HCT116 (cell line): ENCODE measurements at regions not wholly inside any gene's neighbourhood (a gene's known extent, or its start where the extent isn't known, plus 50 kb on each side); places are given as distances from the start of the nearest gene placed in this dataset.

Source experiments
- ATAC-seq: fragments of 200-7000 bp; cut with Tn5 transposase; 2 replicates; pipeline ENCODE4 v1.9.1; 2020; ENCODE audit warnings: mild to moderate bottlenecking, moderate library complexity
- BruUV-seq: library from RNA; stranded (reverse); fragments of 400-500 nt; replicated peaks from 2 replicates; lab custom pipeline; 2021; lab: Mats Ljungman, UMichigan
- CTCF ChIA-PET: fragments of 300-600 bp; sonication (Branson Sonifier 250); formaldehyde crosslinking; loops from one replicate; lab custom pipeline; 2021; ENCODE audit warnings: antibody characterized with exemption; lab: Charles Lee
- POLR2A ChIA-PET: fragments of 300-600, 350-600 bp; sonication (Branson Sonifier 250); formaldehyde crosslinking; loops from one replicate; lab custom pipeline; 2021; ENCODE audit warnings: antibody characterized with exemption; lab: Charles Lee
- RAD21 ChIA-PET, 2 experiments: fragments of 300-600 bp; sonication (Branson Sonifier 250); formaldehyde crosslinking; loops; one replicate each; lab custom pipeline; 2023; ENCODE audit warnings: low total read pairs in 2 of 2; ENCODE audit not compliant: uncharacterized antibody in 2 of 2, unreplicated experiment in 2 of 2, low non-redundant PET in 1 of 2; lab: Charles Lee
- DNase-seq: peaks from one replicate; pipeline ENCODE4 v3.0.0-alpha.2; 2010; ENCODE audit warnings: low read depth, low spot score
- H2AFZ ChIP-seq: fragments of 200-600 bp; shearing (Covaris generic), sonication (generic); 2 replicates; pipeline ENCODE4 v1.6.1; 2017; ENCODE audit warnings: low read depth, mixed run types, mixed read lengths, antibody characterized with exemption, low read length; ENCODE audit not compliant: poor library complexity, severe bottlenecking
- H3K27ac ChIP-seq: 2 replicates; pipeline ENCODE4 v1.5.1; 2012; ENCODE audit warnings: low read depth, low read length
- H3K27me3 ChIP-seq: fragments of 200-600 bp; sonication (generic); 2 replicates; pipeline ENCODE4 v1.6.1; 2016; ENCODE audit warnings: mixed run types, low read length, mixed read lengths; ENCODE audit not compliant: insufficient read depth
- H3K36me3 ChIP-seq, 2 experiments: fragments of 200-500 bp in 1 of 2; fragments of 200-600 bp in 1 of 2; sonication (Bioruptor generic) in 1 of 2; sonication (generic) in 1 of 2; 2 replicates each; pipeline versions ENCODE4 v1.5.1 to v1.6.1; 2014 to 2016; ENCODE audit warnings: low read length in 2 of 2, inconsistent platforms in 1 of 2, mixed read lengths in 1 of 2, mixed run types in 1 of 2; ENCODE audit not compliant: insufficient read depth in 2 of 2, control insufficient read depth in 1 of 2
- H3K4me1 ChIP-seq, 2 experiments: fragments of 200-600 bp in 1 of 2; sonication (generic) in 1 of 2; 2 replicates each; pipeline versions ENCODE4 v1.5.1 to v1.6.1; 2012 to 2017; ENCODE audit warnings: low read length in 2 of 2, inconsistent platforms in 1 of 2, mild to moderate bottlenecking in 1 of 2, mixed read lengths in 1 of 2, mixed run types in 1 of 2, moderate library complexity in 1 of 2; ENCODE audit not compliant: insufficient read depth in 2 of 2, control insufficient read depth in 1 of 2
- H3K4me2 ChIP-seq: fragments of 200-600 bp; sonication (generic); 2 replicates; pipeline ENCODE4 v1.6.1; 2017; ENCODE audit warnings: mixed run types, low read length, mixed read lengths
- H3K4me3 ChIP-seq, 2 experiments: fragments of 200-600 bp in 1 of 2; sonication (generic) in 1 of 2; replicated peaks in 1 of 2; 2 replicates each; pipeline ENCODE4 v1.5.1; 2011 to 2016; ENCODE audit warnings: low read length in 2 of 2, control low read depth in 1 of 2, low read depth in 1 of 2, mild to moderate bottlenecking in 1 of 2, mixed read lengths in 1 of 2, mixed run types in 1 of 2
- H3K79me2 ChIP-seq: fragments of 200-600 bp; sonication (generic); 2 replicates; pipeline ENCODE4 v1.6.1; 2017; ENCODE audit warnings: mild to moderate bottlenecking, mixed run types, low read length, moderate library complexity, mixed read lengths; ENCODE audit not compliant: insufficient read depth
- H3K9ac ChIP-seq: fragments of 200-600 bp; sonication (generic); 2 replicates; pipeline ENCODE4 v1.6.1; 2016; ENCODE audit warnings: low read length, mixed read lengths
- H3K9me2 ChIP-seq: fragments of 200-600 bp; sonication (generic), shearing (Covaris generic); 2 replicates; pipeline ENCODE4 v1.6.1; 2017; ENCODE audit warnings: mixed run types, mild to moderate bottlenecking, moderate library complexity; ENCODE audit not compliant: insufficient read depth
- H3K9me3 ChIP-seq, 2 experiments: fragments of 200-500 bp in 1 of 2; fragments of 200-600 bp in 1 of 2; sonication (Bioruptor generic) in 1 of 2; sonication (generic) in 1 of 2; 2 replicates each; pipeline ENCODE4 v1.6.1; 2014 to 2017; ENCODE audit warnings: low read length in 2 of 2, mixed read lengths in 2 of 2, inconsistent platforms in 1 of 2, low read depth in 1 of 2, mild to moderate bottlenecking in 1 of 2, mixed run types in 1 of 2, moderate library complexity in 1 of 2; ENCODE audit not compliant: control insufficient read depth in 1 of 2, insufficient read depth in 1 of 2
- H4K20me1 ChIP-seq: fragments of 200-600 bp; sonication (generic), shearing (Covaris generic); 2 replicates; pipeline ENCODE4 v1.6.1; 2017; ENCODE audit warnings: mixed run types, mild to moderate bottlenecking, moderate library complexity; ENCODE audit not compliant: insufficient read depth
- ELF1 ChIP-seq: IDR thresholded peaks from 2 replicates; pipeline ENCODE4 v1.6.1; 2012; ENCODE audit warnings: low read depth, borderline replicate concordance
- EZH2 ChIP-seq: fragments of 200-600 bp; sonication (generic); IDR thresholded peaks from 2 replicates; pipeline ENCODE4 v1.6.1; 2017; ENCODE audit warnings: antibody characterized with exemption, mixed run types
- EZH2phosphoT487 ChIP-seq: fragments of 200-600 bp; IDR thresholded peaks from 2 replicates; pipeline ENCODE4 v1.6.1; 2018; ENCODE audit warnings: antibody characterized with exemption, borderline replicate concordance
- JUND ChIP-seq: IDR thresholded peaks from 2 replicates; pipeline ENCODE4 v1.6.1; 2012
- POLR2A ChIP-seq: IDR thresholded peaks from 2 replicates; pipeline ENCODE4 v1.7.0; 2011; ENCODE audit warnings: borderline replicate concordance; ENCODE audit not compliant: insufficient read depth, insufficient read length; ENCODE audit errors: extremely low read depth
- RAD21 ChIP-seq: IDR thresholded peaks from 2 replicates; pipeline ENCODE4 v1.6.1; 2012; ENCODE audit warnings: low read depth, mild to moderate bottlenecking
- SIN3A ChIP-seq: IDR thresholded peaks from 2 replicates; pipeline ENCODE4 v1.6.1; 2012; ENCODE audit warnings: low read depth
- SP1 ChIP-seq: IDR thresholded peaks from 2 replicates; pipeline ENCODE4 v1.6.1; 2012; ENCODE audit warnings: low read depth
- SRF ChIP-seq: IDR thresholded peaks from 2 replicates; pipeline ENCODE4 v1.6.1; 2012; ENCODE audit warnings: low read depth
- ZFX ChIP-seq: fragments of 450-650 bp; IDR thresholded peaks from 2 replicates; pipeline ENCODE4 v1.6.1; 2017
- ZNF274 ChIP-seq: fragments of 200-500 bp; sonication (Bioruptor generic); IDR thresholded peaks from 2 replicates; pipeline ENCODE4 v1.6.1; 2014; ENCODE audit warnings: mild to moderate bottlenecking, low read depth, low read length, inconsistent platforms
- intact Hi-C: fragments of 100-400 bp; cut with micrococcal nuclease; formaldehyde crosslinking; loops from 2 replicates; pipeline ENCODE4 v1.10.0; 2022
- TF ChIP-seq, protein P1 (sequence below): IDR thresholded peaks from 2 replicates; pipeline ENCODE4 v1.6.1; 2011; ENCODE audit warnings: mild to moderate bottlenecking, low read length, moderate library complexity; ENCODE audit not compliant: insufficient replicate concordance; ENCODE audit errors: extremely low read depth
- TF ChIP-seq, protein P2 (sequence below), 3 experiments: fragments of 200-600 bp in 1 of 3; sonication (generic) in 1 of 3; IDR thresholded peaks in 2 of 3; conservative IDR thresholded peaks in 1 of 3; 2 replicates each; pipeline ENCODE4 v1.5.1; 2012 to 2017; ENCODE audit warnings: low read depth in 2 of 3, low read length in 2 of 3, antibody characterized with exemption in 1 of 3, borderline replicate concordance in 1 of 3, control low read depth in 1 of 3, mild to moderate bottlenecking in 1 of 3, mixed read lengths in 1 of 3, mixed run types in 1 of 3, moderate library complexity in 1 of 3; ENCODE audit not compliant: insufficient read depth in 1 of 3
- TF ChIP-seq, protein P3 (sequence below): IDR thresholded peaks from 2 replicates; pipeline ENCODE4 v1.6.1; 2012; ENCODE audit warnings: low read depth
- TF ChIP-seq, protein P4 (sequence below): IDR thresholded peaks from 2 replicates; pipeline ENCODE4 v1.6.1; 2012
- TF ChIP-seq, protein P5 (sequence below): IDR thresholded peaks from 2 replicates; pipeline ENCODE4 v1.6.1; 2012

DNA sequence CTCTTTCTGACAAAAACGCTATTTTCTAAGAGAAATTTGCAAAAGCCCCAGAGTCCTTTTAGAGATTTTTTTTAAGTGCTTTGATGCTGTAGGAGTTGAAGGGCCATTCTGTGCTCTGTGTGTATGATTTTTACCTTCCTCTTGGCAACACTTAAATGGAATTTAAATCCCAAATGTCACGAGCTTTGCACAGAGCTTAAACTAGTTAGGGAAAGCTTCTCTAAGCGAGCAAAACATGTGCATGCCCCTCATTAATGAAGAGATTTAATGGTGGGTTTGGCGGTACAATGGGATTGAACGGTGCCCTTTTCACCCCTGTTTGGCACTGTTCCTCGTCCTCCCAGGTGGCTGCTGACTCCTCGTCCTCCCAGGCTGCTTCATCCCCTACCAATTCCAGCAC, 220.7 kb downstream of the DRD1 start:
- no peak overlapping the region for H3K4me2 ChIP-seq
- no TSS peak for BruUV-seq
- TF ChIP-seq ZNF274 (no peak), SRF (no peak), EZH2 (no peak), SP1 (no peak), ELF1 (no peak), RAD21 (no peak), POLR2A (no peak), SIN3A (no peak), EZH2phosphoT487 (no peak), JUND (no peak), ZFX (no peak)
- TF ChIP-seq, protein P1, sequence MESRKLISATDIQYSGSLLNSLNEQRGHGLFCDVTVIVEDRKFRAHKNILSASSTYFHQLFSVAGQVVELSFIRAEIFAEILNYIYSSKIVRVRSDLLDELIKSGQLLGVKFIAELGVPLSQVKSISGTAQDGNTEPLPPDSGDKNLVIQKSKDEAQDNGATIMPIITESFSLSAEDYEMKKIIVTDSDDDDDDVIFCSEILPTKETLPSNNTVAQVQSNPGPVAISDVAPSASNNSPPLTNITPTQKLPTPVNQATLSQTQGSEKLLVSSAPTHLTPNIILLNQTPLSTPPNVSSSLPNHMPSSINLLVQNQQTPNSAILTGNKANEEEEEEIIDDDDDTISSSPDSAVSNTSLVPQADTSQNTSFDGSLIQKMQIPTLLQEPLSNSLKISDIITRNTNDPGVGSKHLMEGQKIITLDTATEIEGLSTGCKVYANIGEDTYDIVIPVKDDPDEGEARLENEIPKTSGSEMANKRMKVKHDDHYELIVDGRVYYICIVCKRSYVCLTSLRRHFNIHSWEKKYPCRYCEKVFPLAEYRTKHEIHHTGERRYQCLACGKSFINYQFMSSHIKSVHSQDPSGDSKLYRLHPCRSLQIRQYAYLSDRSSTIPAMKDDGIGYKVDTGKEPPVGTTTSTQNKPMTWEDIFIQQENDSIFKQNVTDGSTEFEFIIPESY = no peak
- TF ChIP-seq, protein P2, sequence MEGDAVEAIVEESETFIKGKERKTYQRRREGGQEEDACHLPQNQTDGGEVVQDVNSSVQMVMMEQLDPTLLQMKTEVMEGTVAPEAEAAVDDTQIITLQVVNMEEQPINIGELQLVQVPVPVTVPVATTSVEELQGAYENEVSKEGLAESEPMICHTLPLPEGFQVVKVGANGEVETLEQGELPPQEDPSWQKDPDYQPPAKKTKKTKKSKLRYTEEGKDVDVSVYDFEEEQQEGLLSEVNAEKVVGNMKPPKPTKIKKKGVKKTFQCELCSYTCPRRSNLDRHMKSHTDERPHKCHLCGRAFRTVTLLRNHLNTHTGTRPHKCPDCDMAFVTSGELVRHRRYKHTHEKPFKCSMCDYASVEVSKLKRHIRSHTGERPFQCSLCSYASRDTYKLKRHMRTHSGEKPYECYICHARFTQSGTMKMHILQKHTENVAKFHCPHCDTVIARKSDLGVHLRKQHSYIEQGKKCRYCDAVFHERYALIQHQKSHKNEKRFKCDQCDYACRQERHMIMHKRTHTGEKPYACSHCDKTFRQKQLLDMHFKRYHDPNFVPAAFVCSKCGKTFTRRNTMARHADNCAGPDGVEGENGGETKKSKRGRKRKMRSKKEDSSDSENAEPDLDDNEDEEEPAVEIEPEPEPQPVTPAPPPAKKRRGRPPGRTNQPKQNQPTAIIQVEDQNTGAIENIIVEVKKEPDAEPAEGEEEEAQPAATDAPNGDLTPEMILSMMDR (IDR thresholded peaks at IDR 0.05 in 2 of 3, conservative IDR thresholded peaks at IDR 0.05 in 1 of 3; ENCODE audit: borderline replicate concordance in 1 of 3, insufficient read depth in 1 of 3, low read depth in 2 of 3, low read length in 2 of 3) = no peak
- TF ChIP-seq, protein P3, sequence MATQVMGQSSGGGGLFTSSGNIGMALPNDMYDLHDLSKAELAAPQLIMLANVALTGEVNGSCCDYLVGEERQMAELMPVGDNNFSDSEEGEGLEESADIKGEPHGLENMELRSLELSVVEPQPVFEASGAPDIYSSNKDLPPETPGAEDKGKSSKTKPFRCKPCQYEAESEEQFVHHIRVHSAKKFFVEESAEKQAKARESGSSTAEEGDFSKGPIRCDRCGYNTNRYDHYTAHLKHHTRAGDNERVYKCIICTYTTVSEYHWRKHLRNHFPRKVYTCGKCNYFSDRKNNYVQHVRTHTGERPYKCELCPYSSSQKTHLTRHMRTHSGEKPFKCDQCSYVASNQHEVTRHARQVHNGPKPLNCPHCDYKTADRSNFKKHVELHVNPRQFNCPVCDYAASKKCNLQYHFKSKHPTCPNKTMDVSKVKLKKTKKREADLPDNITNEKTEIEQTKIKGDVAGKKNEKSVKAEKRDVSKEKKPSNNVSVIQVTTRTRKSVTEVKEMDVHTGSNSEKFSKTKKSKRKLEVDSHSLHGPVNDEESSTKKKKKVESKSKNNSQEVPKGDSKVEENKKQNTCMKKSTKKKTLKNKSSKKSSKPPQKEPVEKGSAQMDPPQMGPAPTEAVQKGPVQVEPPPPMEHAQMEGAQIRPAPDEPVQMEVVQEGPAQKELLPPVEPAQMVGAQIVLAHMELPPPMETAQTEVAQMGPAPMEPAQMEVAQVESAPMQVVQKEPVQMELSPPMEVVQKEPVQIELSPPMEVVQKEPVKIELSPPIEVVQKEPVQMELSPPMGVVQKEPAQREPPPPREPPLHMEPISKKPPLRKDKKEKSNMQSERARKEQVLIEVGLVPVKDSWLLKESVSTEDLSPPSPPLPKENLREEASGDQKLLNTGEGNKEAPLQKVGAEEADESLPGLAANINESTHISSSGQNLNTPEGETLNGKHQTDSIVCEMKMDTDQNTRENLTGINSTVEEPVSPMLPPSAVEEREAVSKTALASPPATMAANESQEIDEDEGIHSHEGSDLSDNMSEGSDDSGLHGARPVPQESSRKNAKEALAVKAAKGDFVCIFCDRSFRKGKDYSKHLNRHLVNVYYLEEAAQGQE = no peak
- TF ChIP-seq, protein P4, sequence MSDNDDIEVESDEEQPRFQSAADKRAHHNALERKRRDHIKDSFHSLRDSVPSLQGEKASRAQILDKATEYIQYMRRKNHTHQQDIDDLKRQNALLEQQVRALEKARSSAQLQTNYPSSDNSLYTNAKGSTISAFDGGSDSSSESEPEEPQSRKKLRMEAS = no peak
- TF ChIP-seq, protein P5, sequence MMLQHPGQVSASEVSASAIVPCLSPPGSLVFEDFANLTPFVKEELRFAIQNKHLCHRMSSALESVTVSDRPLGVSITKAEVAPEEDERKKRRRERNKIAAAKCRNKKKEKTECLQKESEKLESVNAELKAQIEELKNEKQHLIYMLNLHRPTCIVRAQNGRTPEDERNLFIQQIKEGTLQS = no peak
- TF ChIP-seq, all 23 proteins: peak for 0
- CTCF ChIA-PET = no interaction called here
- Histone ChIP-seq H2AFZ (no peak overlapping the region), H3K9ac (no peak overlapping the region), H3K27ac (no peak overlapping the region), H4K20me1 (no peaks in the 10 kb centered on the region), H3K4me1 (no peaks in the 10 kb centered on the region), H3K9me2 (no peaks in the 10 kb centered on the region), H3K27me3 (peaks cover 5% of the 10 kb centered on the region), H3K36me3 (no peaks in the 10 kb centered on the region), H3K4me3 (no peak overlapping the region), H3K79me2 (no peaks in the 10 kb centered on the region), H3K9me3 (no peaks in the 10 kb centered on the region)
- DNase-seq (no peak), ATAC-seq (no peak)
- POLR2A ChIA-PET = no interaction called here
- intact Hi-C loops = no loop called here
- RAD21 ChIA-PET = no interaction called here
